ENCODE measurements at regions not wholly inside any gene's neighbourhood (a gene's known extent, or its start where the extent isn't known, plus 50 kb on each side); places are given as distances from the start of the nearest gene placed in this dataset.
"Not testable (repeated sequence)": the region's sequence is repeated elsewhere in the genome, so short reads cannot be mapped to it uniquely, and the experiment has no call there.

DNA sequence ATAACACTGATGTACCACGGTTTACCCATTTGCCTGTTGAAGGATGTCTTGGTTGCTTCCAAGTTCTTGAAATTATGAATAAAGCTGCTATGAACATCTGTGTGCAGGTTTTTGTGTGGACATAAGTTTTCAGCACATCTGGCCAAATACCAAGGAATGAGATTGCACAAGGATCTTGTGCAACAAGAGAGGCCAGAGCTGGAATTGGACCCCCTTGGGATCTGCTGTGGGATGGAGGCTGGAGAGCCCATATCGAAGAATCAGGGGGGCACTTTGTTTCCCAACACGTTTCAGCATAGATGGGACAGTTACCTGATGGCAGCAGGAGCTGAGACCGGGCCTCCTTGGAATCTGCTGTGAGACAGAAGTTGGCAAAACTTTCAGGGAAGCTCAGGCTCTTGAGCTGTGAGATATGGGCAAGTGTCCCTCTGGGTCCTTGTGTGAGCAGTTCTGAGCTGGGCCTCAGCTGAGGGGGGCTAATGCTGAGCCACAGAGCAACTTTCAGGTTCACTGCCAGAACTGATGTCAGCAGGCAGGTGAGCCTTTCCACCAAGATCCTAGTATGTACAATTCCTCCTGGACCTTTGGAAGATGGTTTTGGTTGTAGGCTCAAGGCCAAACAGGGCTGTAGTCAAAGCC lies 115.2 kb upstream of the RAB18 start:
- Histone ChIP-seq H3K27ac (ENCODE audit: low read depth, low read length) (no peak overlapping the region), H3K27me3 (ENCODE audit: insufficient read depth, low read length) (no peaks in the 10 kb centered on the region), H3K36me3 (ENCODE audit: insufficient read depth, low read length) (no peaks in the 10 kb centered on the region), H3K9ac (ENCODE audit: low read depth, low read length) (no peak overlapping the region), H3K4me3 (ENCODE audit: low read length) (no peak overlapping the region), H3K4me1 (ENCODE audit: insufficient read depth, low read length) (peaks cover 5% of the 10 kb centered on the region; the same call in 1 of the 2 replicates), H3K9me3 (ENCODE audit: insufficient read depth, low read depth, low read length) (no peaks in the 10 kb centered on the region)
- WGBS = 94% methylated on average over 4 of the region's 4 CpGs

DNA sequence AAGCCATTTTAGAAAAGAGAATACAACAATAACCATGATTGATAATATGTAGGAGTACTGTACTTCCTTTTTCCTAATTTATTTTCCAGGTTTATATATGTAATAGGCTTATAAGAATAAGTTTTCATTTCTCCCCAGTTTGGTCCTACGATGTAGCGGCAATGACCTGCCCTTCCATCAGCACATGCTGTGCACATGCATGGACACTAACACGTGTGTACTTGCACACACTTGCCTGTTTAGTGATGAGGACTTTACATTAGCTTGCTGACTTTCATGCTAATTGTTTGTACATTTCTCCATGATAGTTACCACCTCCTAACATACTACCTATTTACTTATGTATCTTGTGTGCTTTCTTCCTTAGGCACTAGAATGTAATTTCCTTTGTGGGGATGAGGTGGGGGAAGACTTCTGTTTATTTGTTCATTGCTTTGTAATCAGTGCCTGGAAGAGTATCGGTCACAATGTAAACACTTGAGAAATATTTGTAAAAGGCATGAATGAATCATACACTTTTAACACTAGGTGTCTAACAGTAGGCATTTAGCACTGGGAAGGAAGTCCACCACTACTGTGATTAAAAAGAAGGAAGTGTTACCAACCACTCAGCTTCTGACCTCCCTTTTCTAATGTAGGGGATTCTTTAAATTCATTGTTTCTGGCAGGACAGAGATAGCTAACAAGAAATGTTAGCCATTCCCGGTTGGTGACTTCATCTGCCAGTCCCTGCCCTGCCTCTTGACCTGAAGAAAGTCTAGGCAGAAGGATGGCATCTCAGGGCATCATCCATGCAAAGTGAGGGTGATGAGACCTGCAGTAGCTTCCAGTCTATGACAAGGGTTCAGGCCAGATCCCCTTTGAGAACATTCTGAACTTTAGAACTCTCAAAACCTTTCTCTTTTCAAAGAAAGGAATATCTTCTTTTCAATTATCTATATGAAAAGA lies 120.2 kb upstream of the RAB18 start:
- Histone ChIP-seq H3K4me1 (ENCODE audit: insufficient read depth, low read length) (no peaks in the 10 kb centered on the region), H3K36me3 (ENCODE audit: insufficient read depth, low read length) (no peaks in the 10 kb centered on the region), H3K9ac (ENCODE audit: low read depth, low read length) (no peak overlapping the region), H3K27ac (ENCODE audit: low read depth, low read length) (no peak overlapping the region), H3K4me3 (ENCODE audit: low read length) (no peak overlapping the region), H3K9me3 (ENCODE audit: insufficient read depth, low read depth, low read length) (no peaks in the 10 kb centered on the region), H3K27me3 (ENCODE audit: insufficient read depth, low read length) (no peaks in the 10 kb centered on the region)
- 86% methylated on average over 5 of the region's 5 CpGs for WGBS

DNA sequence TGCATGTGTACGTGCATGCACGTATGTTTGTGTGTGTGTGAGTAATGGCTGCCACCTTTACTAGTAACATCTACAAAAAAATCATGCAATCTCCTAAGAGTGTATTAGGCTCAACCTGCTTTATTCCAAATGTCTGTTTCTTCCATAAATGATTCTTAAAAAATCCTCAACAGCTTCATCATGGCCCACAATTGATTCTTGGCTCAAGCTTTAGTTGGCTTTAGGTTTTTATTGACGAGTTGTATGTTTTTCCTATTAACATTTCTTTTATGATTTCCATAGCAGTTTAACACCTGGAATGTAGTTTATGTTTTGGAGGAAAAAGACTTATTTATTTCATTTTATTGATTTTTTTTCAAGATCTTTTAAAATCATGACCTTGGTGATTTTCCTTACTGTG lies 121.9 kb upstream of the RAB18 start:
- no peaks in the 10 kb centered on the region for H3K4me1 ChIP-seq (ENCODE audit: insufficient read depth, low read length)
- no peaks in the 10 kb centered on the region for H3K27me3 ChIP-seq (ENCODE audit: insufficient read depth, low read length)
- H3K4me3 ChIP-seq (ENCODE audit: low read length) = no peak overlapping the region
- H3K27ac ChIP-seq (ENCODE audit: low read depth, low read length) = no peak overlapping the region
- H3K9ac ChIP-seq (ENCODE audit: low read depth, low read length) = no peak overlapping the region
- H3K9me3 ChIP-seq (ENCODE audit: insufficient read depth, low read depth, low read length) = no peaks in the 10 kb centered on the region
- WGBS = no CpG with 5 or more reads among the region's 3 CpGs
- H3K36me3 ChIP-seq (ENCODE audit: insufficient read depth, low read length) = no peaks in the 10 kb centered on the region

DNA sequence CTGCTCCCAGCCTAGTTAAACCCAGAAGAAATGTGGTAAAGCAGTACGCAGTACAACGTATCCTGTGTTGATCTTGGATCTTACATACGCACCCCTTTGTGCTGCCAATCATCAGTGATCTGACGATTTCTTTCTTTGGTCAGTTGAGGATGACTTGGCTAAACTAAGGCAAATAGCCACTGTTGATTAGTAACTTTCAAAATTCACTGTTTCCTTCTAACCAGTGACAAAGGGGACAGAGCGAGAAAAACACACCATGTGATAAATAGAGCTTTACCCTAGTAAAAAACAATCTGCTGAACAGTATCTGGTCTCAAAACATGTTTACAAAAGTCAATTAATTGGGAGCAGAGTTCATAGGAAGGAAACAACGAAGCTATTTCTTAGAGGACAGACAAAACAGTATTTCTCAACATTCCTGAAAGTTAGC lies 123.2 kb upstream of the RAB18 start:
- H3K4me1 ChIP-seq (ENCODE audit: insufficient read depth, low read length) = no peaks in the 10 kb centered on the region
- H3K36me3 ChIP-seq (ENCODE audit: insufficient read depth, low read length) = no peaks in the 10 kb centered on the region
- H3K9me3 ChIP-seq (ENCODE audit: insufficient read depth, low read depth, low read length) = no peaks in the 10 kb centered on the region
- WGBS = 95% methylated on average over 6 of the region's 6 CpGs
- H3K9ac ChIP-seq (ENCODE audit: low read depth, low read length) = no peak overlapping the region
- H3K27ac ChIP-seq (ENCODE audit: low read depth, low read length) = no peak overlapping the region
- no peaks in the 10 kb centered on the region for H3K27me3 ChIP-seq (ENCODE audit: insufficient read depth, low read length)
- H3K4me3 ChIP-seq (ENCODE audit: low read length) = no peak overlapping the region

DNA sequence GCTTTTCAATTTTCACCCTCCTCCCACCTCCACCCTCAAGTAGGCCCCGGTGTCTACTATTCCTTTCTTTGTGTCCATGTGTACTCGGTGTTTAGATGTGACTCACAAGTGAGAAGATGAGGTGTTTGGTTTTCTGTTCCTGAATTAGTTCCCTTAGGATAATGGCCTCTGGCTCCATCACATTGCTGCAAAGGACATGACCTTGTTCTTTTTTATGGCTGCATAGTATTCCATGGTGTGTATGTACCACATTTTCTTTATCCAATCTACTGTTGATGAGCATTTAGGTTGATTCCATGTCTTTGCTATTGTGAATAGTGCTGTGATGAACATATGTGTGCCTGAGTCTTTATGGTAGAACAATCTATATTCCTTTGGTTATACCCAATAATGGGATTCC lies 125.1 kb upstream of the RAB18 start:
- WGBS = 95% methylated on average over 2 of the region's 2 CpGs
- not testable (repeated sequence) for H3K9ac ChIP-seq (ENCODE audit: low read depth, low read length); H3K27me3 ChIP-seq (ENCODE audit: insufficient read depth, low read length); H3K4me3 ChIP-seq (ENCODE audit: low read length); H3K4me1 ChIP-seq (ENCODE audit: insufficient read depth, low read length); H3K9me3 ChIP-seq (ENCODE audit: insufficient read depth, low read depth, low read length); H3K36me3 ChIP-seq (ENCODE audit: insufficient read depth, low read length); H3K27ac ChIP-seq (ENCODE audit: low read depth, low read length)

DNA sequence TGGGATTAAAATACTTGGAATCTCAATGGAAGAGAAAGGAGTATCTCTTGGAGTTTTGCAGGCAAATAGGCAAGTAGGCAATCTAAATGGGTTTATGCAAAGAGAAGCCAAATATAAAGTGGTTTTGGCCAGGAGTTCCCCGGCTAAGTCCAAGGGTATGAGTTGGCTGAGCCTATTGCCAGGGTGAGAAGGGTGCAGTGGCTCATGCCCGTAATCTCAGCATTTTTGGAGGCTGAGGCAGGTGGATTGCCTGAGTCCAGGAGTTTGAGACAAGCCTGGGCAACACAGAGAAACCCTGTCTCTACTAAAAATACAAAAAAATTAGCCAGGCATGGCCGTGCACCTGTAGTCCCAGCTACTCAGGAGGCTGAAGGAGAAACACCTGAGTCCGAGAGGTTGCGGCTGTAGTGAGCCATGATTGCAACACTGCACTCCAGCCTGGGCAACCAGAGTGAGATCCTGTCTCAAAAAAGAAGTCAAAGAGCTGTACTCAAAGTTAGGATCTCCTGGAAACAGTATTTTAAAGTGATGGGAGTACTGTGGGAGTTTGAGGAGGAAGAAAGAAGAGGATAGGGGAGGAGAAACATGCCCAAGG lies 130.4 kb upstream of the RAB18 start:
- 94% methylated on average over 5 of the region's 5 CpGs for WGBS
- no peak overlapping the region for H3K27ac ChIP-seq (ENCODE audit: low read depth, low read length)
- no peaks in the 10 kb centered on the region for H3K9me3 ChIP-seq (ENCODE audit: insufficient read depth, low read depth, low read length)
- no peaks in the 10 kb centered on the region for H3K36me3 ChIP-seq (ENCODE audit: insufficient read depth, low read length)
- H3K4me1 ChIP-seq (ENCODE audit: insufficient read depth, low read length) = no peaks in the 10 kb centered on the region
- no peak overlapping the region for H3K4me3 ChIP-seq (ENCODE audit: low read length)
- H3K9ac ChIP-seq (ENCODE audit: low read depth, low read length) = no peak overlapping the region
- no peaks in the 10 kb centered on the region for H3K27me3 ChIP-seq (ENCODE audit: insufficient read depth, low read length)

DNA sequence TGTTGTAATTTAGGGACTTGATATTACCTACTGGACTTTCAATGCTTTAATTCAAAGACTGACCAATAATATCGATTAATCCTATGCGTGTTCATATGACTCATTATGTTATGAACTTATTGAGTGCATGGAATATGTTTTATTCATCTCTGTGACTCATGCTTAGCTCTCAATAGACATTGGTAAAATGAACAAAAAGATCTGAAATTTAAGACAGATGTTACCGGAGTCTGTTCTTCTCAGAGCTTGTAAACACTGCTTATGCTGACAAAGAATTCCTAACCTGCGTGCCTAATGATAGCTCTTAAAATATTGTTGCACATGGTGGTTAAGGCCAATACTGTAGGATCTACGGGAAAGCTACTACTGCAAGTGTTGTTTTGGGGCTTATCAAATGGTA lies 131.5 kb upstream of the ACBD5 start:
- H3K4me3 ChIP-seq (ENCODE audit: low read length) = no peak overlapping the region
- no peaks in the 10 kb centered on the region for H3K9me3 ChIP-seq (ENCODE audit: insufficient read depth, low read depth, low read length)
- no peak overlapping the region for H3K27ac ChIP-seq (ENCODE audit: low read depth, low read length)
- H3K27me3 ChIP-seq (ENCODE audit: insufficient read depth, low read length) = no peaks in the 10 kb centered on the region
- no peaks in the 10 kb centered on the region for H3K4me1 ChIP-seq (ENCODE audit: insufficient read depth, low read length)
- 93% methylated on average over 5 of the region's 5 CpGs for WGBS
- no peak overlapping the region for H3K9ac ChIP-seq (ENCODE audit: low read depth, low read length)
- no peaks in the 10 kb centered on the region for H3K36me3 ChIP-seq (ENCODE audit: insufficient read depth, low read length)

DNA sequence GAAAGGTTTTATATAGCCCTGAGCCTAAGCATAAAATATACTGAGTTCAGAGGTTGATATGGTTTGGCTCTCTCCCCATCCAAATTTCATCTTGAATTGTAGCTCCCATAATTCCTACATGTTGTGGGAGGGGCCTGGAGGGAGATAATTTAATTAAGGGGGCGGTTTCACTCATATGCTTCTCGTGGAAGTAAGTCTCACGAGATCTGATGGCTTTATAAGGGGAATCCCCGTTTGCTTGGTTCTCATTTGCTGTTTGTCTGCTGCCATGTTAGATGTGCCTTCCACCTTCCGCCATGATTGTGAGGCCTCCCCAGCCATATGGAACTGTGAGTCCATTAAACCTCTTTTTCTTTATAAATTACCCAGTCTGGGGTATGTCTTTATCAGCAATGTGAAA lies 130.8 kb upstream of the ACBD5 start:
- H3K9me3 ChIP-seq (ENCODE audit: insufficient read depth, low read depth, low read length); H3K4me3 ChIP-seq (ENCODE audit: low read length); H3K27ac ChIP-seq (ENCODE audit: low read depth, low read length); H3K36me3 ChIP-seq (ENCODE audit: insufficient read depth, low read length); H3K27me3 ChIP-seq (ENCODE audit: insufficient read depth, low read length); H3K4me1 ChIP-seq (ENCODE audit: insufficient read depth, low read length); H3K9ac ChIP-seq (ENCODE audit: low read depth, low read length): not testable (repeated sequence)
- WGBS = 90% methylated on average over 5 of the region's 5 CpGs

DNA sequence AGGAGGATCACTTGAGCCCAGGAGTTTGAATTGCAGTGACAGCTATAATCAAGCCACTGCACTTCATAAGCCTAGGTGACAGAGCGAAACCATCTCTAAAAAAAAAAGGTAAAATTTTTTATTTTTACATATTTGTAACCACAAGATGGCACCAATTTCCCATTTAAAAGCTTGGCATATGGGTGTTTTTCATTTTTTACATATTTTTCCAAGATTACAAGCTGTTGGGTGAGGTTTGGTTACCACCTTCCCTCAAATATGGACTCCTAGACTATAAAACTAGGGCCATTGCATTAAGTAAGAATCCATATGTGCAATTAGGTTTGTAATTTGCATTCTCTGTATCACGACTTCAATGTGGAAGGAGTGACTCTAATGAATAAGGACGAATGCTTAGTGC lies 129.3 kb upstream of the ACBD5 start:
- Histone ChIP-seq H3K4me3 (ENCODE audit: low read length) (no peak overlapping the region), H3K36me3 (ENCODE audit: insufficient read depth, low read length) (no peaks in the 10 kb centered on the region), H3K27ac (ENCODE audit: low read depth, low read length) (no peak overlapping the region), H3K4me1 (ENCODE audit: insufficient read depth, low read length) (no peaks in the 10 kb centered on the region), H3K9ac (ENCODE audit: low read depth, low read length) (no peak overlapping the region), H3K9me3 (ENCODE audit: insufficient read depth, low read depth, low read length) (no peaks in the 10 kb centered on the region), H3K27me3 (ENCODE audit: insufficient read depth, low read length) (no peaks in the 10 kb centered on the region)
- WGBS = 93% methylated on average over 2 of the region's 3 CpGs

DNA sequence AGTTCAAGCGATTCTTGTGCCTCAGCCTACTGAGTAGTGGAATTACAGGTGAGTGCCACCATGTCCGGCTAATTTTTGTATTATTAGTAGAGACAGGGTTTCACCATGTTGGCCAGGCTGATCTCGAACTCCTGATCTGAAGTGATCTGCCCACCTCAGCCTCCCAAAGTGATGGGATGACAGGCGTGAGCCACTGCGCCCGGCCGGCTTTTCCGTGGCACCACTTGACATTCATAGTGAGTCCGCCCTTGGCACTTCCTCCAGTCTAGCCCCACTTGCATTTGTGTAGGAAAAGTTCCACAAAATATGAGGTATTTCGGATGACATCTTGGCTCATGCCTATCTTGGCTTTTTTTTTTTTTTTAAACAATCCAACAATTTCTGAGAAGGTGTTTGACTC lies 128.1 kb upstream of the ACBD5 start:
- WGBS = 93% methylated on average over 10 of the region's 10 CpGs
- Histone ChIP-seq H3K4me1 (ENCODE audit: insufficient read depth, low read length) (no peaks in the 10 kb centered on the region), H3K27me3 (ENCODE audit: insufficient read depth, low read length) (no peaks in the 10 kb centered on the region), H3K4me3 (ENCODE audit: low read length) (no peak overlapping the region), H3K36me3 (ENCODE audit: insufficient read depth, low read length) (no peaks in the 10 kb centered on the region), H3K27ac (ENCODE audit: low read depth, low read length) (no peak overlapping the region), H3K9me3 (ENCODE audit: insufficient read depth, low read depth, low read length) (no peaks in the 10 kb centered on the region), H3K9ac (ENCODE audit: low read depth, low read length) (no peak overlapping the region)

DNA sequence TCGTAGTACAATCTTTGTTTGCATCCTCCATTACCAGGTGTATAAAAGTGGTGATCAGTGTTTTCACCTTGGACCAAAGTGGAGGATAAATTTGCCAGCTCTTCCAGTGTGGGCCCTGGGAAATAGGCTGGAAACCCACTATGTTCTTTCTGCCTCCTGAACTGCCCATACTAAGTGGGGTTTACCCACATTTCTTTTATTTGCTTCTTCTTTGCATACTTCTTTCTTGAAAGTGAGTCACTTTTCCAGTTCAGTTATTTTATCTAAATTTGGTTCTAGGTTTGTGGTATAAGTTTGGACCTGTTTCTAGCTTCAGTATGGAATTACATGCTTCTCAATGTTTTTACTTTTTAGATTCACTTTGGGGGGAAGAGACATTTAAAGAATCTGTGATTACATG lies 126.2 kb upstream of the ACBD5 start:
- WGBS = no CpG with 5 or more reads among the region's 1 CpG
- H3K9ac ChIP-seq (ENCODE audit: low read depth, low read length) = no peak overlapping the region
- H3K4me1 ChIP-seq (ENCODE audit: insufficient read depth, low read length) = no peaks in the 10 kb centered on the region
- H3K27me3 ChIP-seq (ENCODE audit: insufficient read depth, low read length) = no peaks in the 10 kb centered on the region
- no peak overlapping the region for H3K4me3 ChIP-seq (ENCODE audit: low read length)
- H3K9me3 ChIP-seq (ENCODE audit: insufficient read depth, low read depth, low read length) = no peaks in the 10 kb centered on the region
- no peaks in the 10 kb centered on the region for H3K36me3 ChIP-seq (ENCODE audit: insufficient read depth, low read length)
- no peak overlapping the region for H3K27ac ChIP-seq (ENCODE audit: low read depth, low read length)

Measured in HUES64 (cell line).